GM12891 (cell line): ENCODE measurements at regions not wholly inside any gene's neighbourhood (a gene's known extent, or its start where the extent isn't known, plus 50 kb on each side); places are given as distances from the start of the nearest gene placed in this dataset.

Experiments used
- POLR2A ChIP-seq: IDR thresholded peaks from 2 replicates; pipeline ENCODE4 v1.6.1; 2011; ENCODE audit warnings: low read depth, low read length, control low read depth
- POLR2AphosphoS5 ChIP-seq: IDR thresholded peaks from 2 replicates; pipeline ENCODE4 v1.6.1; 2011; ENCODE audit warnings: low read depth, low read length, control low read depth
- POU2F2 ChIP-seq: IDR thresholded peaks from 2 replicates; pipeline ENCODE4 v1.6.1; 2011; ENCODE audit warnings: low read depth, mild to moderate bottlenecking, control low read depth, low read length, moderate library complexity
- TAF1 ChIP-seq: IDR thresholded peaks from 2 replicates; pipeline ENCODE4 v1.6.1; 2011; ENCODE audit warnings: low read depth, low read length, control low read depth

DNA sequence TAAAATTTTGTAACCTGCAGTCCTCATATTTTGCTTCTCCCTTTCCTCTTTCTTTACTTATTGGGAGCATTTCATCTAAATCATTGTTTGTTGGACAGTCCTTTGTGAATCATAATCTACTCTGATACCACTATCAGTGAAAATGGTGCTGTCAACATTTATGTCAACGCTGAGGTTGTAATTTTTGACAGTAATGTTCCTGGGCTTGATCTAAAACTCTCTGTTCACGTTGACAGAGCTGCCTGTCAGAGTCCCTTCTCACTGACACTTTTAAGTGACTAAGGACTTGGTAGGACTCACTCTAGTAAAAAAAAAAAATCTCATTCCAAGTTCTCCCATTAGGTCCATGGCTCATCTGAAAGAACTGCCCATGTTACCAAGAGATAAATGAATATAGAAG, 1640.8 kb upstream of the PIK3C3 start:
- TF ChIP-seq POLR2A (no peak), POLR2AphosphoS5 (no peak), TAF1 (no peak), POU2F2 (no peak)
